Heart left ventricle (tissue), 16 donors: ENCODE measurements at regions not wholly inside any gene's neighbourhood (a gene's known extent, or its start where the extent isn't known, plus 50 kb on each side); places are given as distances from the start of the nearest gene placed in this dataset.

Experiments
- ATAC-seq, 4 donors: fragments of 200-7000 bp; cut with Tn5 transposase; one replicate each; pipeline ENCODE4 v1.9.1; 2020 to 2022; ENCODE audit warnings: moderate library complexity in 4 of 4, mild to moderate bottlenecking in 3 of 4, moderate number of reproducible peaks in 1 of 4
- DNase-seq, 5 donors: peaks; one replicate each; pipeline ENCODE4 v3.0.0-alpha.2; 2020
- H3K27ac ChIP-seq, 12 donors: fragments of 200-600 bp; sonication (generic) in 4 of 12; one replicate each; pipeline versions ENCODE4 v1.5.0 to v1.8.0; 2016 to 2022; ENCODE audit warnings: mild to moderate bottlenecking in 2 of 12
- H3K27me3 ChIP-seq, 9 donors: fragments of 200-600 bp; sonication (generic) in 2 of 9; one replicate each; pipeline versions ENCODE4 v1.5.1 to v1.8.0; 2016 to 2022; ENCODE audit warnings: mild to moderate bottlenecking in 3 of 9
- H3K36me3 ChIP-seq, 9 donors: fragments of 200-600 bp; sonication (generic) in 2 of 9; one replicate each; pipeline versions ENCODE4 v1.5.0 to v1.8.0; 2018 to 2022; ENCODE audit warnings: mild to moderate bottlenecking in 2 of 9
- H3K4me1 ChIP-seq, 12 donors: fragments of 200-600 bp; sonication (generic) in 4 of 12; one replicate each; pipeline versions ENCODE4 v1.5.0 to v1.8.0; 2016 to 2022; ENCODE audit warnings: mild to moderate bottlenecking in 3 of 12
- H3K4me3 ChIP-seq, 12 donors: fragments of 200-600 bp; sonication (generic) in 4 of 12; one replicate each; pipeline versions ENCODE4 v1.5.0 to v1.8.0; 2017 to 2022; ENCODE audit warnings: mild to moderate bottlenecking in 9 of 12, moderate library complexity in 4 of 12
- H3K9me3 ChIP-seq, 12 donors: fragments of 200-600 bp; sonication (generic) in 4 of 12; one replicate each; pipeline versions ENCODE4 v1.5.0 to v1.8.0; 2016 to 2022; ENCODE audit warnings: mild to moderate bottlenecking in 1 of 12
- POLR2A ChIP-seq, 2 donors: fragments of 450-650 bp; IDR thresholded peaks; one replicate each; pipeline ENCODE4 v1.6.1; 2017; ENCODE audit warnings: antibody characterized with exemption in 2 of 2, mild to moderate bottlenecking in 2 of 2, moderate library complexity in 2 of 2
- WGBS, 4 donors: extraction: QIAGEN DNeasy Blood & Tissue Kit in 2 of 4; methylation state at CpG; one replicate each; pipeline versions ENCODE4 v1.1.5 to v1.1.7; 2013 to 2018; 5-methylcytosine and 5-hydroxymethylcytosine counted together
- intact Hi-C, 10 donors: fragments of 100-400 bp; cut with DNase I; formaldehyde crosslinking; loops; one replicate each; pipeline versions ENCODE4 v1.11.1 to v1.14.2; 2022
- TF ChIP-seq, protein P1 (sequence below), 12 donors: fragments of 200-600 bp; sonication (generic) in 4 of 12; IDR thresholded peaks; one replicate each; pipeline versions ENCODE4 v1.5.0 to v1.8.0; 2018 to 2022; ENCODE audit warnings: antibody characterized with exemption in 12 of 12, mild to moderate bottlenecking in 5 of 12
- donor health status: ischemic (EF 13 %, LVEDD 7.1; RV severe dilation, severe dysfunction).
- donor health status: healthy with polysubstance abuse.
- donor health status: DM: no; HTN: yes; CAD: no.
- donor health status: DM: no; HTN: no; CAD: no.
- donor health status: ischemic (EF 25% LVEDD 6.9; RV normal size, moderate dysfunction).
- donor health status: ischemic (EF 25% LVEDD 5.7; RV mildly dilated, moderate dysfunction).
- donor health status: healthy.
- donor health status: DM: yes; HTN: yes; CAD: no.
- donor health status: ischemic (EF 35%, LVEDD 5.7; RV mildly dilated, moderate dysfunction).
- donor health status: nonischemic (EF 11% LVEDD 7.7; RV severe dilation, severe dysfunction).
- donor health status: DM: yes; HTN: yes; CAD: no.
- donor health status: PGD.
- donor health status: ischemic (EF 29% LVEDD 5.4; RV normal size, mild dysfunction).
- donor health status: nonischemic (EF 23%, LVEDD 6.1; RV moderate dilation, normal function).

DNA sequence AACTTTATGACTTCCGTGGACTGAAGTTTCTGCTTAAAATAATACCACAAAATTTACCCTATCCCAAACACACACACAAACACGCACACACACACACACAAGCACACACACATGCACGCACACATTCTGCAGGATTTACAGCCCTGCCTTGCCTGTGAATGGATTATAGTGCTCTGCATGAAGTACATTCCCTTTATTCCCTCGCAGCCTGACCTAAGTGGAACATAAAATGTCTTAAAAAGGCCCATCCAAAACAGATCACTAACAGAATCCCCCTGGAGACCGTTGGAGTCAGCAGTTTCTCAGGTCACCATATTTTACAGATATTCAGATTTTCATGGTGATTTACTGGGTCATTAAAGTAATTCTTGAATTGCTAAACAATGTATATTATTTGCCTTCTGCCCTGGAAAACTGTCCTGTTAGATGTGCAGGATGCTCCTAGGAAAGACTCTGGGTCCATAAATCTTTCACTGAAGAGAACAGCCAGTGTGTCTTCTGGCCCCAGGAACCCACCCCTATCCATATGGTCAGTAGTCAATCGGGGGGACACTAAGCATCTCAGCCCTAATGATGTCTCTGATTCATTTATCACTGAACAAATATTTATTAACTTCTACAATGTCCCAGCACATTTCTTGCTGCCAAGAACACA, 587.7 kb upstream of the BOD1L1 start:
- Histone ChIP-seq H3K9me3 (peaks cover 0 to 9% (median 0%) of the 10 kb centered on the region in 12 donors), H3K27me3 (no peaks in the 10 kb centered on the region), H3K27ac (no peak overlapping the region), H3K4me1 (no peaks in the 10 kb centered on the region), H3K4me3 (no peak overlapping the region), H3K36me3 (no peaks in the 10 kb centered on the region)
- DNase-seq: no peak
- intact Hi-C loops: no loop called here
- WGBS, 4 donors: 80 to 89% (median 85%) methylated on average over 6 of the region's 6 CpGs
- no peak for ATAC-seq
- TF ChIP-seq, protein P1, sequence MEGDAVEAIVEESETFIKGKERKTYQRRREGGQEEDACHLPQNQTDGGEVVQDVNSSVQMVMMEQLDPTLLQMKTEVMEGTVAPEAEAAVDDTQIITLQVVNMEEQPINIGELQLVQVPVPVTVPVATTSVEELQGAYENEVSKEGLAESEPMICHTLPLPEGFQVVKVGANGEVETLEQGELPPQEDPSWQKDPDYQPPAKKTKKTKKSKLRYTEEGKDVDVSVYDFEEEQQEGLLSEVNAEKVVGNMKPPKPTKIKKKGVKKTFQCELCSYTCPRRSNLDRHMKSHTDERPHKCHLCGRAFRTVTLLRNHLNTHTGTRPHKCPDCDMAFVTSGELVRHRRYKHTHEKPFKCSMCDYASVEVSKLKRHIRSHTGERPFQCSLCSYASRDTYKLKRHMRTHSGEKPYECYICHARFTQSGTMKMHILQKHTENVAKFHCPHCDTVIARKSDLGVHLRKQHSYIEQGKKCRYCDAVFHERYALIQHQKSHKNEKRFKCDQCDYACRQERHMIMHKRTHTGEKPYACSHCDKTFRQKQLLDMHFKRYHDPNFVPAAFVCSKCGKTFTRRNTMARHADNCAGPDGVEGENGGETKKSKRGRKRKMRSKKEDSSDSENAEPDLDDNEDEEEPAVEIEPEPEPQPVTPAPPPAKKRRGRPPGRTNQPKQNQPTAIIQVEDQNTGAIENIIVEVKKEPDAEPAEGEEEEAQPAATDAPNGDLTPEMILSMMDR (IDR thresholded peaks at IDR 0.05): no peak
- TF ChIP-seq POLR2A (IDR thresholded peaks at IDR 0.05): no peak

DNA sequence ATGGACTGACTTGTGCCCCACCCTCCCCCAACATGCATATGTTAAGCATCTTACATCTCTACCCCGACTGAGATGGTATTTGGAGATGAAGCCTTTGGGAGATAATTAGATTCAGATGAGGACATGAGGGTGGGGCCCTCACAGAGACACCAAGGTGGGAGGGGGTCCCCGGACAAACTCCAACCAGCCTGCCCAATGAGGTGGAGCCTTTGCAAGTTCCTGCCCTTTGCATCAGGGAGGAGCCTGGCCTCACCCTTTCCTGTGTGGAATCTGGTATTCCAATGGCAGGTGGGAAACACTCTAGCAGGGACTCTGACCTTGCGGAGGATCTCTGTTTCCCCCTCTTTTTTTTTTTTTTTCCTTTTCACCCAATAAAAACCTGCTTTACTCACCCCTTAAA, 589.9 kb upstream of the BOD1L1 start:
- no peaks in the 10 kb centered on the region for H3K27me3 ChIP-seq
- H3K27ac ChIP-seq: no peak overlapping the region
- H3K4me3 ChIP-seq: no peak overlapping the region
- TF ChIP-seq POLR2A (IDR thresholded peaks at IDR 0.05): no peak
- TF ChIP-seq, protein P1 (IDR thresholded peaks at IDR 0.05): no peak
- ATAC-seq (no peak), DNase-seq (no peak)
- intact Hi-C loops: no loop called here
- H3K36me3 ChIP-seq: no peaks in the 10 kb centered on the region
- WGBS, 4 donors: 75 to 81% (median 77%) methylated on average over 3 of the region's 3 CpGs
- H3K9me3 ChIP-seq: peaks cover 0 to 9% (median 0%) of the 10 kb centered on the region in 12 donors
- peaks cover 0 to 4% (median under 1%) of the 10 kb centered on the region in 12 donors for H3K4me1 ChIP-seq

DNA sequence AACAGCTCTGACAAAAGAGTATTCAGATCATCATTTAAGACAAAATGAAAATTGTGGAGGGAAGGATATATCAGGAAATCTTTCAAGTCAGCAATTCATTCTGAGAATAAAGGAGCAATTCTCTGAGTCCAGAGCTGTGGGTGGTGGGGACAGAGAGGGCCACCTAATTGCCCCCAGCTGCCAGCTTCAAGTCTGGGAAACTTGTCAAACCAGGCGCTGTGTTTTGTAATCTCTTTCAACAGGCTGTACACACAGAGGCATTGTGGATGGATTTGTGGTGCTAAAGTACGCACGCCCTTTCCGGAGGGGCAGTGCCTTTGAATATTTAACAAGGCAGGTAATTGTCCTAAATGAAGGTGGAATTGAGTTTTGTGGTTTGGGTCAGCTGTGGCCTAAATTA, 591.1 kb upstream of the BOD1L1 start:
- no peak overlapping the region for H3K4me3 ChIP-seq
- DNase-seq (peak in 2 of 5 donors; percentile 14 to 21), ATAC-seq (peak in 2 of 4 donors; percentile 52 to 55)
- H3K36me3 ChIP-seq: no peaks in the 10 kb centered on the region
- 42 to 72% (median 57%) methylated on average over 4 of the region's 4 CpGs for WGBS, 4 donors
- H3K4me1 ChIP-seq: peaks cover 0 to 17% (median 6%) of the 10 kb centered on the region in 12 donors
- intact Hi-C loops: no loop called here
- H3K27me3 ChIP-seq: no peaks in the 10 kb centered on the region
- TF ChIP-seq, protein P1 (IDR thresholded peaks at IDR 0.05): no peak
- no peak for TF ChIP-seq POLR2A (IDR thresholded peaks at IDR 0.05)
- H3K9me3 ChIP-seq: peaks cover 0 to 2% (median 0%) of the 10 kb centered on the region in 12 donors
- no peak overlapping the region for H3K27ac ChIP-seq

DNA sequence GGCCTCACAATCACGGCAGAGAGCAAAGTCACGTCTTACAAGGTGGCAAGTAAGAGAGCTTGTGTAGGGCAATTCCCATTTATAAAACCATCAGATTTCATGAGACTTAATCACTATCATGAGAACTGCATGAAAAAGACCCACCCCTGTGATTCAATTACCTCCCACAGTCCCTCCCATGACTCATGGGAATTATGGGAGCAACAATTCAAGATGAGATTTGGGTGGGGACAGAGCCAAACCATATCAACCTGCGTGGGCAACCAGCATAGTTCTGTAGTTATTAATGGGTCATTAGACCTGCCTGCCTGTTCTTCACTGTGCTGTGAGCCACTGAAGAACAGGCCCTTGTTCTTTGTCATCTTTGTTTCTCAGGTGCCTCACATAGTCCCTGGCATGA, 593.7 kb upstream of the BOD1L1 start:
- H3K4me1 ChIP-seq: peaks cover 0 to 20% (median 6%) of the 10 kb centered on the region in 12 donors
- DNase-seq (no peak), ATAC-seq (no peak)
- TF ChIP-seq, protein P1 (IDR thresholded peaks at IDR 0.05): no peak
- TF ChIP-seq POLR2A (IDR thresholded peaks at IDR 0.05): no peak
- WGBS, 4 donors: 75 to 83% (median 80%) methylated on average over 3 of the region's 3 CpGs
- no peak overlapping the region for H3K4me3 ChIP-seq
- no peaks in the 10 kb centered on the region for H3K36me3 ChIP-seq
- intact Hi-C loops: no loop called here
- H3K9me3 ChIP-seq: no peaks in the 10 kb centered on the region
- H3K27ac ChIP-seq: no peak overlapping the region
- no peaks in the 10 kb centered on the region for H3K27me3 ChIP-seq
